SK-N-SH (cell line): ENCODE measurements at regions not wholly inside any gene's neighbourhood (a gene's known extent, or its start where the extent isn't known, plus 50 kb on each side); places are given as distances from the start of the nearest gene placed in this dataset.

Experiments
- CTCF ChIA-PET: fragments of 300-600, 350-600 bp; formaldehyde crosslinking; extraction: SDS; loops from one replicate; lab custom pipeline; 2021; lab: Yijun Ruan, JAX
- POLR2A ChIA-PET: fragments of 350-600 bp; sonication (Branson Sonifier 250); formaldehyde crosslinking; extraction: SDS; loops from one replicate; lab custom pipeline; 2020; ENCODE audit warnings: antibody characterized with exemption, inconsistent platforms; lab: Yijun Ruan, JAX
- DNase-seq: peaks from one replicate; pipeline ENCODE4 v3.0.0; 2012
- H2AFZ ChIP-seq: fragments of 200-600 bp; sonication (generic); 2 replicates; pipeline ENCODE4 v1.8.1; 2016; ENCODE audit warnings: antibody characterized with exemption, mild to moderate bottlenecking, low read depth
- H3F3A ChIP-seq: fragments of 200-600 bp; sonication (generic); replicated peaks from 2 replicates; pipeline ENCODE3; 2016; ENCODE audit warnings: antibody characterized with exemption, mild to moderate bottlenecking; ENCODE audit not compliant: insufficient read depth
- H3K27ac ChIP-seq, 2 experiments: fragments of 200-500 bp in 1 of 2; fragments of 200-600 bp in 1 of 2; sonication (Bioruptor generic) in 1 of 2; sonication (generic), shearing (Covaris generic) in 1 of 2; 2 replicates each; pipeline versions ENCODE4 v1.5.1 to v1.6.1; 2014 to 2016; ENCODE audit warnings: low read depth in 2 of 2, inconsistent platforms in 1 of 2, low read length in 1 of 2, mild to moderate bottlenecking in 1 of 2, mixed read lengths in 1 of 2
- H3K27me3 ChIP-seq: fragments of 200-600 bp; sonication (generic), shearing (Covaris generic); 2 replicates; pipeline ENCODE4 v1.6.1; 2016; ENCODE audit warnings: mixed run types; ENCODE audit not compliant: insufficient read depth
- H3K36me3 ChIP-seq, 2 experiments: fragments of 200-500 bp in 1 of 2; fragments of 200-600 bp in 1 of 2; sonication (Bioruptor generic) in 1 of 2; sonication (generic) in 1 of 2; replicated peaks in 1 of 2; 2 replicates each; pipeline versions ENCODE3 to v1.5.1; 2014 to 2016; ENCODE audit warnings: low read length in 1 of 2, mild to moderate bottlenecking in 1 of 2; ENCODE audit not compliant: insufficient read depth in 2 of 2, control insufficient read depth in 1 of 2
- H3K4me1 ChIP-seq, 2 experiments: fragments of 200-500 bp in 1 of 2; fragments of 200-600 bp in 1 of 2; sonication (Bioruptor generic) in 1 of 2; sonication (generic), shearing (Covaris generic) in 1 of 2; 2 replicates each; pipeline versions ENCODE4 v1.5.1 to v1.6.1; 2014 to 2016; ENCODE audit warnings: low read depth in 1 of 2, low read length in 1 of 2, mixed run types in 1 of 2; ENCODE audit not compliant: insufficient read depth in 2 of 2, control insufficient read depth in 1 of 2
- H3K4me2 ChIP-seq: fragments of 200-600 bp; sonication (generic), shearing (Covaris generic); 2 replicates; pipeline ENCODE4 v1.6.1; 2017; ENCODE audit warnings: mixed run types
- H3K4me3 ChIP-seq, 2 experiments: fragments of 200-500 bp in 1 of 2; fragments of 200-600 bp in 1 of 2; sonication (Bioruptor generic) in 1 of 2; sonication (generic), shearing (Covaris generic) in 1 of 2; 2 replicates each; pipeline versions ENCODE4 v1.5.1 to v1.8.1; 2014 to 2016; ENCODE audit warnings: low read depth in 2 of 2, inconsistent platforms in 1 of 2, low read length in 1 of 2, mild to moderate bottlenecking in 1 of 2, mixed read lengths in 1 of 2, moderate library complexity in 1 of 2
- H3K79me2 ChIP-seq: fragments of 200-600 bp; sonication (generic); 2 replicates; pipeline ENCODE4 v1.8.1; 2017; ENCODE audit warnings: mild to moderate bottlenecking; ENCODE audit not compliant: insufficient read depth
- H3K9ac ChIP-seq: fragments of 200-600 bp; sonication (generic); 2 replicates; pipeline ENCODE4 v1.6.1; 2017; ENCODE audit warnings: mixed run types
- H3K9me2 ChIP-seq: fragments of 200-600 bp; sonication (generic); 2 replicates; pipeline ENCODE4 v1.6.1; 2017; ENCODE audit warnings: mixed run types
- H3K9me3 ChIP-seq: fragments of 200-600 bp; sonication (generic); 2 replicates; pipeline ENCODE4 v1.6.1; 2017; ENCODE audit warnings: mixed run types, mild to moderate bottlenecking, moderate library complexity
- H4K20me1 ChIP-seq: fragments of 200-600 bp; sonication (generic); 2 replicates; pipeline ENCODE4 v1.6.1; 2017; ENCODE audit warnings: mild to moderate bottlenecking, mixed run types; ENCODE audit not compliant: insufficient read depth
- EZH2phosphoT487 ChIP-seq: fragments of 200-600 bp; sonication (generic); IDR thresholded peaks from 2 replicates; pipeline ENCODE4 v1.6.1; 2017; ENCODE audit warnings: low read depth, mixed run types, mild to moderate bottlenecking, antibody characterized with exemption, moderate library complexity, borderline replicate concordance
- FOXM1 ChIP-seq: IDR thresholded peaks from 2 replicates; pipeline ENCODE4 v1.4.0; 2012; ENCODE audit warnings: low read depth, mild to moderate bottlenecking
- GABPA ChIP-seq: IDR thresholded peaks from 2 replicates; pipeline ENCODE4 v1.4.0; 2012; ENCODE audit warnings: low read depth, mild to moderate bottlenecking
- GATA2 ChIP-seq: sonication (generic); formaldehyde crosslinking; IDR thresholded peaks from 2 replicates; pipeline ENCODE4 v1.5.0; 2020; ENCODE audit warnings: mild to moderate bottlenecking, missing genetic modification reagents
- NFIC ChIP-seq: IDR thresholded peaks from 2 replicates; pipeline ENCODE4 v1.4.0; 2012; ENCODE audit warnings: borderline replicate concordance
- NRF1 ChIP-seq: IDR thresholded peaks from 2 replicates; pipeline ENCODE4 v1.6.1; 2012; ENCODE audit warnings: low read depth, mild to moderate bottlenecking, low read length
- RCOR1 ChIP-seq: fragments of 150-350 bp; IDR thresholded peaks from 2 replicates; pipeline ENCODE4 v1.6.1; 2017; ENCODE audit warnings: antibody characterized with exemption, low read length
- RXRA ChIP-seq: IDR thresholded peaks from 2 replicates; pipeline ENCODE4 v1.4.0; 2012; ENCODE audit warnings: low read depth, mild to moderate bottlenecking, borderline replicate concordance
- SMC3 ChIP-seq: IDR thresholded peaks from 2 replicates; pipeline ENCODE4 v1.6.1; 2012; ENCODE audit warnings: low read depth, low read length, improper control_type of control experiment
- TCF12 ChIP-seq: IDR thresholded peaks from 2 replicates; pipeline ENCODE4 v1.4.0; 2012
- YY1 ChIP-seq: IDR thresholded peaks from 2 replicates; pipeline ENCODE4 v1.4.0; 2012; ENCODE audit warnings: low read depth, mild to moderate bottlenecking
- WGBS: methylation state at CpG from one replicate; pipeline ENCODE4 v1.1.6; 2017; ENCODE audit warnings: low lambda C conversion rate; 5-methylcytosine and 5-hydroxymethylcytosine counted together
- TF ChIP-seq, protein P1 (sequence below): fragments of 200-600 bp; sonication (generic); IDR thresholded peaks from 2 replicates; pipeline ENCODE4 v1.6.1; 2017; ENCODE audit warnings: antibody characterized with exemption, mild to moderate bottlenecking, moderate library complexity
- TF ChIP-seq, protein P2 (sequence below): IDR thresholded peaks from 2 replicates; pipeline ENCODE4 v1.4.0; 2012; ENCODE audit warnings: low read depth, borderline replicate concordance
- TF ChIP-seq, protein P3 (sequence below): IDR thresholded peaks from 2 replicates; pipeline ENCODE4 v1.4.0; 2012; ENCODE audit warnings: low read depth
- TF ChIP-seq, protein P4 (sequence below): IDR thresholded peaks from 2 replicates; pipeline ENCODE4 v1.6.1; 2012; ENCODE audit warnings: mild to moderate bottlenecking, low read depth, low read length, moderate library complexity
- TF ChIP-seq, protein P5 (sequence below): fragments of 150-350 bp; IDR thresholded peaks from 2 replicates; pipeline ENCODE4 v1.6.1; 2017; ENCODE audit warnings: antibody characterized with exemption, low read length, low read depth, borderline replicate concordance
- TF ChIP-seq, protein P6 (sequence below): IDR thresholded peaks from 2 replicates; pipeline ENCODE4 v1.4.0; 2012; ENCODE audit warnings: low read depth, borderline replicate concordance
- TF ChIP-seq, protein P7 (sequence below): IDR thresholded peaks from 2 replicates; pipeline ENCODE4; 2012

DNA sequence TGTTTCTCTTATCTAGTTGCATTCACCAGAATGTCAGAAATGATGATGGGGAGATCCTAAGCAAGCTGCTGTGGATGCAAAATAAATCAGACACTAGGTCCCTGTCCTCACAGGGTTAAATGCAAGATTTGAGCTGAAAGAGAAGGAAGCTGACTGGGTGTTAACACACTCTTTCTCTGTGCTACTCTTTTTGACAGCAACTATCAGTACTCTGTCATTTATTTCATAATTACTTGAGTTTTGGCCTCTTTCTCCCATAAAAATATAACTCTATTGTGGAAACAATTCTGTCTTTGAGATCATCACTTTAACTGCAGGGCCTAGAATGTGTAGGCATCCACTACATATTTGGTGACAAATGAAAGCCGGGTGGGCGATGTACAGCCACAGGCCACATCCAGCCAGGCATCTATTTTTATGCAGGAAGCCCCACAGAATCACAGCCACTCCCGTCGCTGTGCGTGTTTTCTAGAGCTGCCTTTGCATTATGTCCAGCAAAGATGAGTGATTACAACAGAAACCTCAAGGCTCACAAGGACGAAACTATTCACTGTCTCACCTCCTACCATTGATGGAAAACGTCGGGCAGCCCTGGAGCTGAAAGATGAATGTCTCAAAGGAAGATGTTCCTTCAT, 849.0 kb downstream of the RNF144A start:
- no peak for TF ChIP-seq RXRA
- TF ChIP-seq GATA2 (CRISPR knock-in tag) = no peak
- no peak for TF ChIP-seq EZH2phosphoT487
- no peak for TF ChIP-seq FOXM1
- TF ChIP-seq, protein P1, sequence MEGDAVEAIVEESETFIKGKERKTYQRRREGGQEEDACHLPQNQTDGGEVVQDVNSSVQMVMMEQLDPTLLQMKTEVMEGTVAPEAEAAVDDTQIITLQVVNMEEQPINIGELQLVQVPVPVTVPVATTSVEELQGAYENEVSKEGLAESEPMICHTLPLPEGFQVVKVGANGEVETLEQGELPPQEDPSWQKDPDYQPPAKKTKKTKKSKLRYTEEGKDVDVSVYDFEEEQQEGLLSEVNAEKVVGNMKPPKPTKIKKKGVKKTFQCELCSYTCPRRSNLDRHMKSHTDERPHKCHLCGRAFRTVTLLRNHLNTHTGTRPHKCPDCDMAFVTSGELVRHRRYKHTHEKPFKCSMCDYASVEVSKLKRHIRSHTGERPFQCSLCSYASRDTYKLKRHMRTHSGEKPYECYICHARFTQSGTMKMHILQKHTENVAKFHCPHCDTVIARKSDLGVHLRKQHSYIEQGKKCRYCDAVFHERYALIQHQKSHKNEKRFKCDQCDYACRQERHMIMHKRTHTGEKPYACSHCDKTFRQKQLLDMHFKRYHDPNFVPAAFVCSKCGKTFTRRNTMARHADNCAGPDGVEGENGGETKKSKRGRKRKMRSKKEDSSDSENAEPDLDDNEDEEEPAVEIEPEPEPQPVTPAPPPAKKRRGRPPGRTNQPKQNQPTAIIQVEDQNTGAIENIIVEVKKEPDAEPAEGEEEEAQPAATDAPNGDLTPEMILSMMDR = no peak
- TF ChIP-seq, protein P2, sequence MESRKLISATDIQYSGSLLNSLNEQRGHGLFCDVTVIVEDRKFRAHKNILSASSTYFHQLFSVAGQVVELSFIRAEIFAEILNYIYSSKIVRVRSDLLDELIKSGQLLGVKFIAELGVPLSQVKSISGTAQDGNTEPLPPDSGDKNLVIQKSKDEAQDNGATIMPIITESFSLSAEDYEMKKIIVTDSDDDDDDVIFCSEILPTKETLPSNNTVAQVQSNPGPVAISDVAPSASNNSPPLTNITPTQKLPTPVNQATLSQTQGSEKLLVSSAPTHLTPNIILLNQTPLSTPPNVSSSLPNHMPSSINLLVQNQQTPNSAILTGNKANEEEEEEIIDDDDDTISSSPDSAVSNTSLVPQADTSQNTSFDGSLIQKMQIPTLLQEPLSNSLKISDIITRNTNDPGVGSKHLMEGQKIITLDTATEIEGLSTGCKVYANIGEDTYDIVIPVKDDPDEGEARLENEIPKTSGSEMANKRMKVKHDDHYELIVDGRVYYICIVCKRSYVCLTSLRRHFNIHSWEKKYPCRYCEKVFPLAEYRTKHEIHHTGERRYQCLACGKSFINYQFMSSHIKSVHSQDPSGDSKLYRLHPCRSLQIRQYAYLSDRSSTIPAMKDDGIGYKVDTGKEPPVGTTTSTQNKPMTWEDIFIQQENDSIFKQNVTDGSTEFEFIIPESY = no peak
- TF ChIP-seq SMC3 = no peak
- no peak for TF ChIP-seq NRF1
- TF ChIP-seq TCF12 = no peak
- no peak for TF ChIP-seq YY1
- TF ChIP-seq NFIC = no peak
- TF ChIP-seq, protein P3, sequence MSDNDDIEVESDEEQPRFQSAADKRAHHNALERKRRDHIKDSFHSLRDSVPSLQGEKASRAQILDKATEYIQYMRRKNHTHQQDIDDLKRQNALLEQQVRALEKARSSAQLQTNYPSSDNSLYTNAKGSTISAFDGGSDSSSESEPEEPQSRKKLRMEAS = no peak
- no peak for TF ChIP-seq GABPA
- TF ChIP-seq, protein P4, sequence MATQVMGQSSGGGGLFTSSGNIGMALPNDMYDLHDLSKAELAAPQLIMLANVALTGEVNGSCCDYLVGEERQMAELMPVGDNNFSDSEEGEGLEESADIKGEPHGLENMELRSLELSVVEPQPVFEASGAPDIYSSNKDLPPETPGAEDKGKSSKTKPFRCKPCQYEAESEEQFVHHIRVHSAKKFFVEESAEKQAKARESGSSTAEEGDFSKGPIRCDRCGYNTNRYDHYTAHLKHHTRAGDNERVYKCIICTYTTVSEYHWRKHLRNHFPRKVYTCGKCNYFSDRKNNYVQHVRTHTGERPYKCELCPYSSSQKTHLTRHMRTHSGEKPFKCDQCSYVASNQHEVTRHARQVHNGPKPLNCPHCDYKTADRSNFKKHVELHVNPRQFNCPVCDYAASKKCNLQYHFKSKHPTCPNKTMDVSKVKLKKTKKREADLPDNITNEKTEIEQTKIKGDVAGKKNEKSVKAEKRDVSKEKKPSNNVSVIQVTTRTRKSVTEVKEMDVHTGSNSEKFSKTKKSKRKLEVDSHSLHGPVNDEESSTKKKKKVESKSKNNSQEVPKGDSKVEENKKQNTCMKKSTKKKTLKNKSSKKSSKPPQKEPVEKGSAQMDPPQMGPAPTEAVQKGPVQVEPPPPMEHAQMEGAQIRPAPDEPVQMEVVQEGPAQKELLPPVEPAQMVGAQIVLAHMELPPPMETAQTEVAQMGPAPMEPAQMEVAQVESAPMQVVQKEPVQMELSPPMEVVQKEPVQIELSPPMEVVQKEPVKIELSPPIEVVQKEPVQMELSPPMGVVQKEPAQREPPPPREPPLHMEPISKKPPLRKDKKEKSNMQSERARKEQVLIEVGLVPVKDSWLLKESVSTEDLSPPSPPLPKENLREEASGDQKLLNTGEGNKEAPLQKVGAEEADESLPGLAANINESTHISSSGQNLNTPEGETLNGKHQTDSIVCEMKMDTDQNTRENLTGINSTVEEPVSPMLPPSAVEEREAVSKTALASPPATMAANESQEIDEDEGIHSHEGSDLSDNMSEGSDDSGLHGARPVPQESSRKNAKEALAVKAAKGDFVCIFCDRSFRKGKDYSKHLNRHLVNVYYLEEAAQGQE = no peak
- TF ChIP-seq, protein P5, sequence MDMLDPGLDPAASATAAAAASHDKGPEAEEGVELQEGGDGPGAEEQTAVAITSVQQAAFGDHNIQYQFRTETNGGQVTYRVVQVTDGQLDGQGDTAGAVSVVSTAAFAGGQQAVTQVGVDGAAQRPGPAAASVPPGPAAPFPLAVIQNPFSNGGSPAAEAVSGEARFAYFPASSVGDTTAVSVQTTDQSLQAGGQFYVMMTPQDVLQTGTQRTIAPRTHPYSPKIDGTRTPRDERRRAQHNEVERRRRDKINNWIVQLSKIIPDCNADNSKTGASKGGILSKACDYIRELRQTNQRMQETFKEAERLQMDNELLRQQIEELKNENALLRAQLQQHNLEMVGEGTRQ = no peak
- TF ChIP-seq, protein P6, sequence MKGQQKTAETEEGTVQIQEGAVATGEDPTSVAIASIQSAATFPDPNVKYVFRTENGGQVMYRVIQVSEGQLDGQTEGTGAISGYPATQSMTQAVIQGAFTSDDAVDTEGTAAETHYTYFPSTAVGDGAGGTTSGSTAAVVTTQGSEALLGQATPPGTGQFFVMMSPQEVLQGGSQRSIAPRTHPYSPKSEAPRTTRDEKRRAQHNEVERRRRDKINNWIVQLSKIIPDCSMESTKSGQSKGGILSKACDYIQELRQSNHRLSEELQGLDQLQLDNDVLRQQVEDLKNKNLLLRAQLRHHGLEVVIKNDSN = no peak
- no peak for TF ChIP-seq RCOR1
- TF ChIP-seq, protein P7, sequence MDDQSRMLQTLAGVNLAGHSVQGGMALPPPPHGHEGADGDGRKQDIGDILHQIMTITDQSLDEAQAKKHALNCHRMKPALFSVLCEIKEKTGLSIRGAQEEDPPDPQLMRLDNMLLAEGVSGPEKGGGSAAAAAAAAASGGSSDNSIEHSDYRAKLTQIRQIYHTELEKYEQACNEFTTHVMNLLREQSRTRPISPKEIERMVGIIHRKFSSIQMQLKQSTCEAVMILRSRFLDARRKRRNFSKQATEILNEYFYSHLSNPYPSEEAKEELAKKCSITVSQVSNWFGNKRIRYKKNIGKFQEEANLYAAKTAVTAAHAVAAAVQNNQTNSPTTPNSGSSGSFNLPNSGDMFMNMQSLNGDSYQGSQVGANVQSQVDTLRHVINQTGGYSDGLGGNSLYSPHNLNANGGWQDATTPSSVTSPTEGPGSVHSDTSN = no peak
- ChIA-PET CTCF (interaction anchor here (1.0 kb wide), 2 partner anchors 14 to 16 kb away, joined by 4 read pairs; no protein-coding TSS in a partner anchor), POLR2A (no interaction called here)

More for the DNA sequence above, 849.0 kb downstream of the RNF144A start:
- Histone ChIP-seq H3K4me1 (no peaks in the 10 kb centered on the region), H3K4me2 (no peak overlapping the region), H2AFZ (no peak overlapping the region), H3K79me2 (no peaks in the 10 kb centered on the region), H3F3A (no peaks in the 10 kb centered on the region), H3K9me2 (no peaks in the 10 kb centered on the region), H3K9me3 (no peaks in the 10 kb centered on the region; the same call in 1 of the 2 replicates), H3K4me3 (no peak overlapping the region), H4K20me1 (no peaks in the 10 kb centered on the region), H3K9ac (no peak overlapping the region), H3K36me3 (no peaks in the 10 kb centered on the region), H3K27ac (no peak overlapping the region), H3K27me3 (no peaks in the 10 kb centered on the region)
- 86% methylated on average over 8 of the region's 8 CpGs for WGBS
- DNase-seq = no peak
